IMR-90 (cell line): ENCODE measurements at regions not wholly inside any gene's neighbourhood (a gene's known extent, or its start where the extent isn't known, plus 50 kb on each side); places are given as distances from the start of the nearest gene placed in this dataset.

Source experiments
- ATAC-seq: fragments of 200-7000 bp; cut with Tn5 transposase; 2 replicates; pipeline ENCODE4 v1.9.1; 2020; ENCODE audit warnings: low read depth, mild to moderate bottlenecking, moderate library complexity
- BruUV-seq: library from RNA; stranded (reverse); fragments of 400-500 nt; replicated peaks from 2 replicates; lab custom pipeline; 2021; lab: Mats Ljungman, UMichigan
- CTCF ChIA-PET: fragments of 300-600 bp; formaldehyde crosslinking; extraction: SDS; loops from one replicate; lab custom pipeline; 2021; ENCODE audit warnings: antibody characterized with exemption; lab: Yijun Ruan, JAX
- POLR2A ChIA-PET: fragments of 300-600 bp; sonication (Branson Sonifier 250); formaldehyde crosslinking; loops from one replicate; lab custom pipeline; 2022; ENCODE audit warnings: antibody characterized with exemption; ENCODE audit not compliant: unreplicated experiment; lab: Charles Lee
- DNase-seq: peaks from one replicate; pipeline ENCODE4 v3.0.0; 2013
- H2AFZ ChIP-seq: replicated peaks from 2 replicates; pipeline ENCODE3; 2013; ENCODE audit warnings: low read length, mild to moderate bottlenecking; ENCODE audit not compliant: poor library complexity
- H2AK5ac ChIP-seq: 2 replicates; pipeline ENCODE4 v1.6.1; 2013; ENCODE audit warnings: low read depth, low read length, inconsistent platforms
- H2AK9ac ChIP-seq: replicated peaks from 2 replicates; pipeline ENCODE3; 2013; ENCODE audit warnings: mild to moderate bottlenecking, low read depth, low read length, moderate library complexity; ENCODE audit not compliant: poor library complexity
- H2BK120ac ChIP-seq: 2 replicates; pipeline ENCODE4 v1.6.1; 2013; ENCODE audit warnings: low read depth, low read length, inconsistent platforms
- H2BK15ac ChIP-seq: 3 replicates; pipeline ENCODE4 v1.6.1; 2013; ENCODE audit warnings: low read depth, low read length, inconsistent platforms
- H2BK20ac ChIP-seq: 2 replicates; pipeline ENCODE4 v1.6.1; 2013; ENCODE audit warnings: low read depth, mild to moderate bottlenecking, inconsistent platforms, low read length, moderate library complexity
- H2BK5ac ChIP-seq: 2 replicates; pipeline ENCODE4 v1.6.1; 2013; ENCODE audit warnings: mild to moderate bottlenecking, low read depth, low read length, inconsistent platforms; ENCODE audit not compliant: poor library complexity, severe bottlenecking
- H3K14ac ChIP-seq: replicated peaks from 2 replicates; pipeline ENCODE4 v1.6.1; 2013; ENCODE audit warnings: low read depth, low read length, inconsistent platforms
- H3K18ac ChIP-seq: 2 replicates; pipeline ENCODE4 v1.6.1; 2013; ENCODE audit warnings: low read depth, low read length, control low read depth
- H3K23ac ChIP-seq: 2 replicates; pipeline ENCODE4 v1.6.1; 2013; ENCODE audit warnings: low read depth, low read length, inconsistent platforms
- H3K27ac ChIP-seq: 2 replicates; pipeline ENCODE4 v1.5.1; 2013; ENCODE audit warnings: mild to moderate bottlenecking, control low read depth, low read length; ENCODE audit not compliant: insufficient read depth
- H3K27me3 ChIP-seq: 2 replicates; pipeline ENCODE4 v1.6.1; 2013; ENCODE audit warnings: low read length; ENCODE audit not compliant: control insufficient read depth, insufficient read depth
- H3K36me3 ChIP-seq: 2 replicates; pipeline ENCODE4 v1.6.1; 2013; ENCODE audit warnings: low read length, mixed read lengths; ENCODE audit not compliant: control insufficient read depth, insufficient read depth
- H3K4ac ChIP-seq: 2 replicates; pipeline ENCODE4 v1.6.1; 2013; ENCODE audit warnings: low read depth, low read length, inconsistent platforms
- H3K4me1 ChIP-seq: 2 replicates; pipeline ENCODE4 v1.6.1; 2013; ENCODE audit warnings: low read length, mixed read lengths; ENCODE audit not compliant: control insufficient read depth, insufficient read depth
- H3K4me2 ChIP-seq: 2 replicates; pipeline ENCODE4 v1.6.1; 2013; ENCODE audit warnings: low read depth, mild to moderate bottlenecking, control low read depth, low read length, moderate library complexity
- H3K4me3 ChIP-seq: 2 replicates; pipeline ENCODE4 v1.5.1; 2013; ENCODE audit warnings: low read depth, mild to moderate bottlenecking, control low read depth, low read length, moderate library complexity; ENCODE audit not compliant: insufficient read depth
- H3K56ac ChIP-seq: 2 replicates; pipeline ENCODE4 v1.6.1; 2013; ENCODE audit warnings: low read length, inconsistent platforms; ENCODE audit not compliant: insufficient read depth; ENCODE audit errors: extremely low read depth
- H3K79me1 ChIP-seq, 2 experiments: 2 replicates each; pipeline ENCODE4 v1.6.1; 2013; ENCODE audit warnings: low read length in 2 of 2, inconsistent platforms in 1 of 2, low read depth in 1 of 2
- H3K9ac ChIP-seq: 2 replicates; pipeline ENCODE4 v1.6.1; 2013; ENCODE audit warnings: low read depth, low read length, control low read depth
- H3K9me1 ChIP-seq: 2 replicates; pipeline ENCODE4 v1.6.1; 2013; ENCODE audit warnings: low read length, inconsistent platforms; ENCODE audit not compliant: insufficient read depth
- H3K9me3 ChIP-seq: 2 replicates; pipeline ENCODE4 v1.6.1; 2013; ENCODE audit warnings: low read length; ENCODE audit not compliant: control insufficient read depth, insufficient read depth
- H4K20me1 ChIP-seq: 2 replicates; pipeline ENCODE4 v1.6.1; 2013; ENCODE audit warnings: low read length, inconsistent platforms; ENCODE audit not compliant: insufficient read depth
- H4K5ac ChIP-seq: 2 replicates; pipeline ENCODE4 v1.6.1; 2013; ENCODE audit warnings: mild to moderate bottlenecking, low read depth, low read length, control low read depth
- H4K8ac ChIP-seq, 2 experiments: 2 replicates each; pipeline ENCODE4 v1.6.1; 2013; ENCODE audit warnings: low read depth in 2 of 2, low read length in 2 of 2, control low read depth in 1 of 2, inconsistent platforms in 1 of 2
- H4K91ac ChIP-seq: 2 replicates; pipeline ENCODE4 v1.6.1; 2013; ENCODE audit warnings: low read depth, low read length, inconsistent platforms; ENCODE audit not compliant: insufficient read depth
- BHLHE40 ChIP-seq: fragments of 150-350 bp; IDR thresholded peaks from 2 replicates; pipeline ENCODE4 v1.6.1; 2016; ENCODE audit warnings: mild to moderate bottlenecking, low read depth, low read length
- CEBPB ChIP-seq: IDR thresholded peaks from 2 replicates; pipeline ENCODE4 v1.6.1; 2012; ENCODE audit warnings: low read depth, low read length, improper control_type of control experiment
- CHD1 ChIP-seq: IDR thresholded peaks from 2 replicates; pipeline ENCODE4 v1.6.1; 2012; ENCODE audit warnings: low read depth, low read length, improper control_type of control experiment
- CTCF ChIP-seq: conservative IDR thresholded peaks from 2 replicates; pipeline ENCODE4 v1.5.1; 2012; ENCODE audit warnings: mild to moderate bottlenecking, low read depth, low read length, improper control_type of control experiment
- ELK1 ChIP-seq: fragments of 150-350 bp; IDR thresholded peaks from 2 replicates; pipeline ENCODE4 v1.6.1; 2016; ENCODE audit warnings: low read depth, mild to moderate bottlenecking, low read length, moderate library complexity, borderline replicate concordance
- MAZ ChIP-seq: IDR thresholded peaks from 2 replicates; pipeline ENCODE4 v1.6.1; 2012; ENCODE audit warnings: low read depth, mild to moderate bottlenecking, low read length, improper control_type of control experiment, moderate library complexity, borderline replicate concordance
- POLR2A ChIP-seq: IDR thresholded peaks from 2 replicates; pipeline ENCODE4 v1.6.1; 2012; ENCODE audit warnings: mild to moderate bottlenecking, low read depth, low read length
- RCOR1 ChIP-seq: IDR thresholded peaks from 2 replicates; pipeline ENCODE4 v1.6.1; 2012; ENCODE audit warnings: mild to moderate bottlenecking, low read length, improper control_type of control experiment; ENCODE audit not compliant: insufficient replicate concordance
- SMC3 ChIP-seq: fragments of 150-350 bp; IDR thresholded peaks from 2 replicates; pipeline ENCODE4 v1.6.1; 2016; ENCODE audit warnings: low read depth, mild to moderate bottlenecking, antibody characterized with exemption, low read length, moderate library complexity
- WGBS, 2 experiments: methylation state at CpG; one replicate each; pipeline versions ENCODE4 v1.1.5 to v1.1.7; 2013; ENCODE audit warnings: missing lambda C conversion rate in 2 of 2; ENCODE audit not compliant: insufficient read length in 1 of 2; ENCODE audit errors: extremely low coverage in 2 of 2; 5-methylcytosine and 5-hydroxymethylcytosine counted together
- dilution Hi-C: fragments of 300-500 bp; cut with HindIII; formaldehyde crosslinking; loops from one replicate; pipeline ENCODE4 v1.14.3; 2018; ENCODE audit warnings: low sequenced_read_pairs; ENCODE audit not compliant: unreplicated experiment
- in situ Hi-C: fragments of 300-500 bp; cut with MboI; formaldehyde crosslinking; loops from 3 replicates; pipeline ENCODE4 v1.14.3; 2019; ENCODE audit warnings: low sequenced_read_pairs, inconsistent platforms, mixed read lengths
- intact Hi-C: fragments of 100-400 bp; cut with micrococcal nuclease; formaldehyde crosslinking; loops from 2 replicates; pipeline ENCODE4 v1.10.0; 2022

GRCh38 chr13:74555276-74555625, 421.0 kb upstream of the KLF12 start:
- CTCF ChIA-PET, result no interaction called here
- no TSS peak for BruUV-seq
- Histone ChIP-seq H3K4me2 (no peak overlapping the region), H2BK20ac (no peak overlapping the region), H3K56ac (no peak overlapping the region), H4K5ac (no peak overlapping the region), H3K18ac (no peak overlapping the region), H2AFZ (no peak overlapping the region), H4K8ac (no peak overlapping the region), H3K9me3 (no peaks in the 10 kb centered on the region), H3K27ac (no peak overlapping the region), H4K91ac (no peak overlapping the region), H3K27me3 (no peaks in the 10 kb centered on the region), H3K4me1 (no peaks in the 10 kb centered on the region), H3K23ac (no peak overlapping the region), H3K4me3 (no peak overlapping the region), H3K36me3 (no peaks in the 10 kb centered on the region), H3K79me1 (no peaks in the 10 kb centered on the region), H3K9me1 (no peaks in the 10 kb centered on the region), H2AK9ac (no peak overlapping the region), H3K4ac (no peak overlapping the region), H2BK15ac (no peak overlapping the region), H4K20me1 (no peaks in the 10 kb centered on the region), H2BK120ac (no peak overlapping the region), H2AK5ac (no peak overlapping the region), H2BK5ac (no peak overlapping the region), H3K9ac (no peak overlapping the region), H3K14ac (no peak overlapping the region)
- in situ Hi-C loops, result no loop called here
- dilution Hi-C loops, result no loop called here
- no peak for DNase-seq
- POLR2A ChIA-PET, result no interaction called here
- TF ChIP-seq CHD1 (no peak), CEBPB (no peak), RCOR1 (no peak), POLR2A (no peak), ELK1 (no peak), CTCF (no peak), SMC3 (no peak), BHLHE40 (no peak), MAZ (no peak)
- intact Hi-C loops, result no loop called here
- ATAC-seq, result no peak
- no CpG with 5 or more reads among the region's 3 CpGs for WGBS, 2 experiments
